ENCODE measurements at regions not wholly inside any gene's neighbourhood (a gene's known extent, or its start where the extent isn't known, plus 50 kb on each side); places are given as distances from the start of the nearest gene placed in this dataset.
"Not testable (repeated sequence)": the region's sequence is repeated elsewhere in the genome, so short reads cannot be mapped to it uniquely, and the experiment has no call there.

DNA sequence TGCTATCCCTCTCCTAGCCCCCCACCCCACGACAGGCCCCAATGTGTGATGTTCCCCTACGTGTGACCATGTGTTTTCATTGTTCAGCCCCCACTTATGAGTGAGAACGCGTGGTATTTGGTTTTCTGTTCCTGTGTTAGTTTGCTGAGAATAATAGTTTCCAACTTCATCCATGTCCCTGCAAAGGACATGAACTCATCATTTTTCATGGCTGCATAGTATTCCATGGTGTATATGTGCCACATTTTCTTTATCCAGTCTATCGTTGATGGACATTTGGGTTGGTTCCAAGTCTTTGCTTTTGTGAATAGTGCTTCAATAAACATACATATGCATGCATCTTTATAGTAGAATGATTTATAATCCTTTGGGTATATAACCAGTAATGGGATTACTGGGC is 241.9 kb downstream of the RPAP3 start:
- Mint-ChIP-seq H3K27ac (peak overlapping the region; percentile 62), H3K4me1 (peaks cover 11% of the 10 kb centered on the region), H3K9me3 (peaks cover 18% of the 10 kb centered on the region), H3K36me3 (peaks cover 11% of the 10 kb centered on the region)
- not testable (repeated sequence) for H3K4me3 Mint-ChIP-seq, H3K27me3 Mint-ChIP-seq

GRCh38 chr12:47458279-47458678 is 247.6 kb downstream of the RPAP3 start:
- peaks cover 7% of the 10 kb centered on the region for H3K36me3 Mint-ChIP-seq
- peaks cover 1% of the 10 kb centered on the region for H3K27me3 Mint-ChIP-seq
- no peak overlapping the region for H3K4me3 Mint-ChIP-seq
- peaks cover 8% of the 10 kb centered on the region for H3K4me1 Mint-ChIP-seq
- H3K27ac Mint-ChIP-seq, result no peak overlapping the region
- peaks cover 10% of the 10 kb centered on the region for H3K9me3 Mint-ChIP-seq

- no peak overlapping the region for H3K4me3 Mint-ChIP-seq
- H3K36me3 Mint-ChIP-seq, result no peaks in the 10 kb centered on the region
- no peaks in the 10 kb centered on the region for H3K9me3 Mint-ChIP-seq
- no peaks in the 10 kb centered on the region for H3K4me1 Mint-ChIP-seq
- H3K27me3 Mint-ChIP-seq, result no peaks in the 10 kb centered on the region
- H3K27ac Mint-ChIP-seq, result no peak overlapping the region
These were observed 256.0 kb downstream of the RPAP3 start for GRCh38 chr12:47449797-47450196.

DNA sequence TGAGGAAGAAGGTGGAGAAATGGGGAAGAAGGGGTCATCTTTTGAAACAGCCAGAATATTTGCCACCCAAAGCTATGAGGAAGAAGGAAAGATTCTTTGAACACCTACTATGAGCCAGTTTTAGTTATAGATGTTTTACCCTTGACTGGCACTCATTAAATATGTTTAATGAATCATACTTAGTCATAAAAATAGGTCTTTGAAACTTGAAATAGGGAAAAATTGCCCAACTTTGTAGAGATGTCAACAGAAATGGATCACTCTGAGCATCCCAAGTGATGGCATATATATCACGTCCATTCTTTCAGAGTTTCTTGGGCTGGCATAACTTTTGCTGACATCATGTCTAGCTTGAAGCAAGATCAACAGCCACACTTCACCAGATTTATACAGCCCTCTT is 263.5 kb downstream of the RPAP3 start:
- Mint-ChIP-seq H3K4me3 (no peak overlapping the region), H3K36me3 (peaks cover 8% of the 10 kb centered on the region), H3K4me1 (no peaks in the 10 kb centered on the region), H3K27me3 (no peaks in the 10 kb centered on the region), H3K9me3 (peaks cover 35% of the 10 kb centered on the region), H3K27ac (no peak overlapping the region)

DNA sequence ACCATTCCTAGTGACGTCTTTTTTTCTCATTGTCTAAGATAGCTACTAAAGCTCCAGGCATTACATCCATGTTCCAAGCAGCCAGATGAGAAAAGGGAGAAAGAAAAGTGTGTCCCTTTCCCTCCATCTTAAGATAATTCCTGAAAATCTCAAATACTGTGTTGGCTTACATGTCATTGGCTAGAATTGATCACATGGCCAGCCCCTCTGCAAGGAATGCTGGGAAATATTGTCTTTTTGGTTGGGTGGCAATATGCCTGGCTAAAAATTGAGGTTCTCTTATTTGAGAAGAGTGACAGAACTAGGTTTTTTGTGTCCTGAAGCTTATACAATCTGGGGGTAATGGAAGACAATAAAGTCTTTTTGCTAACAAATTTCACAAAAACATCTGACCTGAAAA is 264.3 kb downstream of the RPAP3 start:
- H3K36me3 Mint-ChIP-seq, result peaks cover 8% of the 10 kb centered on the region
- no peaks in the 10 kb centered on the region for H3K4me1 Mint-ChIP-seq
- H3K27ac Mint-ChIP-seq, result no peak overlapping the region
- peaks cover 36% of the 10 kb centered on the region for H3K9me3 Mint-ChIP-seq
- H3K4me3 Mint-ChIP-seq, result no peak overlapping the region
- H3K27me3 Mint-ChIP-seq, result no peaks in the 10 kb centered on the region

- no peak overlapping the region for H3K4me3 Mint-ChIP-seq
- peaks cover 38% of the 10 kb centered on the region for H3K9me3 Mint-ChIP-seq
- peaks cover 16% of the 10 kb centered on the region for H3K36me3 Mint-ChIP-seq
- H3K27me3 Mint-ChIP-seq, result no peaks in the 10 kb centered on the region
- no peak overlapping the region for H3K27ac Mint-ChIP-seq
- no peaks in the 10 kb centered on the region for H3K4me1 Mint-ChIP-seq
These were observed 267.7 kb downstream of the RPAP3 start for GRCh38 chr12:47438175-47438574.

DNA sequence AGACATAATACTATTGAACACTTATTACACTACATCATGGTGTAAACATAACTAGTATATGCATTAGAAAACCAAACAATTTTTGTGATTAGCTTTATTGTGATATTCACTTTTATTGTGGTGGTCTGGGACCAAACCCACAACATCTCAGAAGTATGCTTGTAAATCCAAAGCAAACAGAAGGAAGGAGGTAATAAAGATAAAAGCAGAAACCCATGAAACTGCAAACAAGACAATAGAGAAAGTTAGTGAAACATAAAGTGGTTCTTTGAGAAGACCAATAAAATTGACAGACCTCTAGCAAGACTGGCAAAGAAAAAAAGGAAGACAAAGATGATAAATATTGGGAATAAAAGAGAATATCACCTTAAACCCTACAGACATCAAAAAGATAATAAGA is 268.3 kb downstream of the RPAP3 start:
- Mint-ChIP-seq H3K27me3 (no peaks in the 10 kb centered on the region), H3K36me3 (peaks cover 13% of the 10 kb centered on the region), H3K27ac (no peak overlapping the region), H3K9me3 (peaks cover 32% of the 10 kb centered on the region), H3K4me3 (no peak overlapping the region), H3K4me1 (no peaks in the 10 kb centered on the region)

DNA sequence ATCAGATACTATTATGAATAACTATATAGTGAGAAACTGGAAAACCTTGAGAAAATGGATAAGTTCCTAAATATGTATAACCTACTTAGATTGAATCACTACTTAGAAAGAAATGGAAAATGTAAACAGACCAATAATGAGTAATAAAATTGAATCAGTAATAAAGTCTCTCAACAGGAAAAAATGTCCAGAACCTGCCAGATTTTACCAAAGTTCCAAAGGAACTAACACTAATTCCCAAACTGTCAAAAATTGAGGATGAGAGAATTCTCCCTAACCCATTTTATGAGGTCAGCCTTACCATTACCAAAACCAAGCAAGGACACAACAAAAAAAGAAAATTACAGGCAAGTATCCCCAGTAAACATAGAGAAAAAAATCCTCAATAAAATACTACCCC is 272.0 kb downstream of the RPAP3 start:
- H3K9me3 Mint-ChIP-seq, result peaks cover 24% of the 10 kb centered on the region
- H3K36me3 Mint-ChIP-seq, result peaks cover 13% of the 10 kb centered on the region
- no peaks in the 10 kb centered on the region for H3K4me1 Mint-ChIP-seq
- H3K27me3 Mint-ChIP-seq, result no peaks in the 10 kb centered on the region
- H3K27ac Mint-ChIP-seq, result no peak overlapping the region
- H3K4me3 Mint-ChIP-seq, result no peak overlapping the region

DNA sequence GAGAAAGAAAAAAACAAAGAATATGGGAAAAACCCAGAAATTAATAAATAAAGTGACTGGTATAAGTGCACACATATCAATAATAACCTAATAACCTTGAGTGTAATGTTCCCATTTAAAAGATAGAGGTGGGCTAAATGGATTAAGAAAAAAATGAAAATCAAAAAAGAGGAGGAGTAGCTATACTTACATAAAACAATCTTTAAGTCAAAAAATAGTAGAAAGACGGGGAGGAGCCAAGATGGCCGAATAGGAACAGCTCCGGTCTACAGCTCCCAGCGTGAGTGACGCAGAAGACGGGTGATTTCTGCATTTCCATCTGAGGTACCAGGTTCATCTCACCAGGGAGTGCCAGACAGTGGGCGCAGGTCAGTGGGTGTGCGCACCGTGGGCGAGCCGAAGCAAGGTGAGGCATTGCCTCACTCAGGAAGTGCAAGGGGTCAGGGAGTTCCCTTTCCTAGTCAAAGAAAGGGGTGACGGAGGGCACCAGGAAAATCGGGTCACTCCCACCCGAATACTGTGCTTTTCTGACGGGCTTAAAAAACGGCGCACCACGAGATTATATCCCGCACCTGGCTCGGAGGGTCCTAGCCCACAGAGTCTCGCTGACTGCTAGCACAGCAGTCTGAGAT is 279.0 kb downstream of the RPAP3 start:
- Mint-ChIP-seq H3K9me3 (peaks cover 11% of the 10 kb centered on the region), H3K4me1 (peaks cover 27% of the 10 kb centered on the region), H3K27ac (peak overlapping the region; percentile 87), H3K4me3 (peak overlapping the region; percentile 68)
- H3K27me3 Mint-ChIP-seq, H3K36me3 Mint-ChIP-seq: not testable (repeated sequence)

DNA sequence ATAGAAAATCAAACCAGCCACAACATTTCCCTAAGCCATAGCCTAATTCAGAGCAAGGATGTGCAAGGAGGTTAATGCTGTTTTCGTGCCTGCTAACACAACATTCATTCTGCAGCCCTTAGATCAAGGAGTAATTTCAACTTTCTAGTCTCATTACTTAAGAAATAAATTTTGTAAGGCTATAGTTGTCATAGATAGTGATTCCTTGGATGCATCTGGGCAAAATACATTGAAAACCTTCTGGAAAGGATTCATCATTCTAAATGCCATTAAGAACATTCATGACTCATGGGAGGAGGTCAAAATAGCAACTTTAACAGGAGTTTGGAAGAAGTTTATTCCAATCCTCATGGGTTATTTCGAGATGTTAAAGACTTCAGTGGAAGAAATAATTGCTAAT is 283.2 kb downstream of the RPAP3 start:
- peaks cover 11% of the 10 kb centered on the region for H3K9me3 Mint-ChIP-seq
- peaks cover 1% of the 10 kb centered on the region for H3K36me3 Mint-ChIP-seq
- H3K4me3 Mint-ChIP-seq, result no peak overlapping the region
- no peak overlapping the region for H3K27ac Mint-ChIP-seq
- peaks cover 42% of the 10 kb centered on the region for H3K4me1 Mint-ChIP-seq
- no peaks in the 10 kb centered on the region for H3K27me3 Mint-ChIP-seq

GRCh38 chr12:47419497-47419896 is 286.3 kb downstream of the RPAP3 start:
- Mint-ChIP-seq H3K27me3 (no peaks in the 10 kb centered on the region), H3K4me1 (peaks cover 44% of the 10 kb centered on the region), H3K36me3 (peaks cover 4% of the 10 kb centered on the region), H3K27ac (peak overlapping the region; percentile 90), H3K9me3 (peaks cover 8% of the 10 kb centered on the region), H3K4me3 (no peak overlapping the region)

DNA sequence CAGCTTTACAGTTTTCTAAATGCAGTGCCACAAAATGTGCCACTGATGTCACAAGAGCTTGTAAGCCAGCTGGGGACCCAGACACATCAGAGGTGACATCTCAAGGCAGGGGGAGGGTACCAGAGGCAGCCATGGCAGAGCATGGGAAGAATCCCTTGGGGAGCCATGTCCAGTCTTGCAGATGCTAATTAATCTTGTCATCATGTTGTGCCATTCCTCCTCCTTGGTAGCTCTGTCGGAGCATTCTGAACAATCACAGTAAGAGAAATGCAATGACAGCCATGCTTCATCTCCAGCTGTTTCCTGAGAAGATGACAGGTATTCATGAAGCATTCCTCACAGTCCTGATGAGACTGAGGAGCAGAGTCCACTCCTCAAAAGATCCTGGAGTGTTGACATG is 287.9 kb downstream of the RPAP3 start:
- H3K36me3 Mint-ChIP-seq, result peaks cover 4% of the 10 kb centered on the region
- no peak overlapping the region for H3K4me3 Mint-ChIP-seq
- H3K27ac Mint-ChIP-seq, result no peak overlapping the region
- H3K9me3 Mint-ChIP-seq, result peaks cover 8% of the 10 kb centered on the region
- no peaks in the 10 kb centered on the region for H3K27me3 Mint-ChIP-seq
- H3K4me1 Mint-ChIP-seq, result peaks cover 56% of the 10 kb centered on the region

DNA sequence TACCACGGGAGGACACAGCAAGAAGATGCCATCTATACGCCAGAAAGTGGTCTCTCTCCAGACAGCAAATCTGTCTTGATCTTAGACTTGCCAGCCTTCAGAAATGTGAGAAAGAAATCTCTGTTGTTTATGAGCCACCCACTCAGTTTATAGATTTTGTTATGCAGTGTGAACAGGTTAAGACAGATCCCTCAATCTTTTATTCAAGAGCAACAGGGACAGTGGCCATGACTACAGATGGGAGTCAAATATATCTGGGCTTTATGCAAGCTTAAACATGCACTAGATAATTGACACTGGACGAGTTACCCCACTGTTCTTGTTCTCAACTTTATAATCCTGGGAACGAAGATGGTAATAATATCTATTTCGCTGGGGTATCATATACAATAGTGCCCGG is 288.7 kb downstream of the RPAP3 start:
- H3K27me3 Mint-ChIP-seq, result no peaks in the 10 kb centered on the region
- H3K27ac Mint-ChIP-seq, result no peak overlapping the region
- H3K4me3 Mint-ChIP-seq, result no peak overlapping the region
- H3K4me1 Mint-ChIP-seq, result peaks cover 58% of the 10 kb centered on the region
- peaks cover 5% of the 10 kb centered on the region for H3K9me3 Mint-ChIP-seq
- H3K36me3 Mint-ChIP-seq, result peaks cover 2% of the 10 kb centered on the region

DNA sequence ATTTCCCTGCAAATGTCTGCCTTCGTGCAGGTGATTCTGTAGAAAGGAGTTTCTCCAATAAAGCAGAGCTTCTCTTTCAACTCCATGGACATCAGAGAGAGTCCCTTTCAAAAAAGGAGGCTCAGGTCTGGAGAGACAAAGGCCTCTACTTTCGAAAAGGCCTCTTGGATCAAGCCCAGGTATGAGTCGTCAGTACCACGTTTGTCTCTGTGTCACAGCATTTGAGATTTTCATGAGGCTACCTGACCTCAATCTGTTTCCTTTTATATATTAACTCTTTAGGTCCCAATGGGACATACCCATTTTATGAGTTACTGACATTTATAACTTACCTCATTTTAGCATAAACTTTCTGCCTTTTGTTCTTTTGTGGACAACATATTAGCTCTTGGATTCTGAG is 290.8 kb downstream of the RPAP3 start:
- H3K27ac Mint-ChIP-seq, result peak overlapping the region; percentile 94
- H3K4me1 Mint-ChIP-seq, result peaks cover 75% of the 10 kb centered on the region
- H3K36me3 Mint-ChIP-seq, result peaks cover 2% of the 10 kb centered on the region
- H3K4me3 Mint-ChIP-seq, result peak overlapping the region; percentile 20
- H3K27me3 Mint-ChIP-seq, result no peaks in the 10 kb centered on the region
- peaks cover 5% of the 10 kb centered on the region for H3K9me3 Mint-ChIP-seq

DNA sequence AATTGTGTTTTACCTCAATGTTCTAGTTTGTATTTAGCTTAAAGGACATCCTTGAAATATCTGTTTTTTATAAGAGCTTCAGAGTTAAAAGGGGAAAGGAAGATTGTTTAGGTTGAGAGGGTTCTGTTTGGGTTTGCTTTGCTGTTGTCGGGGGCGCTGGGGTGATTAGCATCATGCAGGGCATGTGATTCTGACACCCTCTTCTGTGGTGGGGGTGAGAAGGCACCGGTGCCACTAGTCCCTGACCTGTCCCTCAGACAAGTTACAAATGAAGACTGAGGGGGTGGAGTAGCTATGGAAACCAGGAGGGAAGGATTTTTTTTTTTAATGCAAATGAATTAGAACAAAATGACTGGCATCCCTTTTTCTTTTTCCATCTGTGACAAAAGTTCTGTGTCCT is 291.3 kb downstream of the RPAP3 start:
- H3K4me3 Mint-ChIP-seq, result peak overlapping the region; percentile 16
- H3K27ac Mint-ChIP-seq, result peak overlapping the region; percentile 94
- peaks cover 2% of the 10 kb centered on the region for H3K36me3 Mint-ChIP-seq
- peaks cover 5% of the 10 kb centered on the region for H3K9me3 Mint-ChIP-seq
- no peaks in the 10 kb centered on the region for H3K27me3 Mint-ChIP-seq
- H3K4me1 Mint-ChIP-seq, result peaks cover 75% of the 10 kb centered on the region

DNA sequence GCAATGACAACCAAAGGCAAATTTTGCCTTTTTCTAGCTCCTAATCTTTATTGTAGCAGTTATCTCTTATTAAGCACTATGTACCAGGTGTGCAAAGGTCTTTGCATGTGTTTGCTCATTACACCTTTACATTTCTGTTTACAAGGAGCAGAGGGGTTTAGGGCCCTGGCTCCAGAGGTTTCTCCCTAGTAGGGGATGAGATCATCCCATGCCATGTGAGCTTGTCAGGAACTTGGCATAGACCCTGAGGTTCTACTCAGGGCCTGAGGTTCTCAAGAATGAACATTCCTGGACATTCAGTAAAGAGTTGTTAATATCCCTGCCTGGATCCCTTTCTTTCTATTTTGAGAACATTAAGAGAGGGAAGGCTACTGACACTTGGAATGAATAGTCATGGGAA is 292.0 kb downstream of the RPAP3 start:
- Mint-ChIP-seq H3K27ac (peak overlapping the region; percentile 69), H3K4me1 (peaks cover 75% of the 10 kb centered on the region), H3K9me3 (peaks cover 5% of the 10 kb centered on the region), H3K27me3 (no peaks in the 10 kb centered on the region), H3K4me3 (no peak overlapping the region), H3K36me3 (peaks cover 2% of the 10 kb centered on the region)

DNA sequence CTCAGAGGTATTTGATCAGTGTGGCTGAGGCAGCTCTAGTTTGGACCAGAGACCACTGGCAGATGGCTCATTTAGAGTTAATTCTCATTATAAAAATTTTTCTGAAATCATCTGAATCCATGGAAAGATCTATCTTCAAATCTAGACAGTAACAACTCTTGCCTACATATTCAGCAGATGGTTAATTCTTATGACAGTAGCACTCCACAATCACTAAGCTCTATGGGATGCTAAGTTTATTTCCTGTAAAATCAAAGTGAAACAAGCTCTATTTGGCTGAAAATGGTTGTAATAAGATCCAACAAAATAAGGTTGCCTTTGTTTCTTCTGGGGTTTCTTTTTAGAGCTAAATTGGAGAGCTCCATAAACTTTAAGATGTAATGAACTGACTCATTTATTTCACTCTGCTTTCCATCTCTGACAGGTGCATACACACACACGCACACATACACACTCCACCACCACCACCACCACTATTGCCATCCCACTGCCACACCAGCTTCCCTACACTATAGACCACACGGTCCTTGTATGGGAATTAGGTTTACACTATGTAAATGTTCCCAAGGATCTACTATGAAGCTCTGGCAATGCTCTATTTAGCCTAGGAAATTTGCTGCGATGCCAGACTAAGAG is 293.1 kb downstream of the RPAP3 start:
- Mint-ChIP-seq H3K36me3 (peaks cover 2% of the 10 kb centered on the region), H3K27ac (peak overlapping the region; percentile 79), H3K4me3 (no peak overlapping the region), H3K4me1 (peaks cover 85% of the 10 kb centered on the region), H3K27me3 (no peaks in the 10 kb centered on the region), H3K9me3 (peaks cover 5% of the 10 kb centered on the region)
